ENCODE measurements at regions not wholly inside any gene's neighbourhood (a gene's known extent, or its start where the extent isn't known, plus 50 kb on each side); places are given as distances from the start of the nearest gene placed in this dataset.

GRCh38 chr2:128534688-128535392 lies 216.2 kb upstream of the HS6ST1 start:
- TF ChIP-seq, protein P1, sequence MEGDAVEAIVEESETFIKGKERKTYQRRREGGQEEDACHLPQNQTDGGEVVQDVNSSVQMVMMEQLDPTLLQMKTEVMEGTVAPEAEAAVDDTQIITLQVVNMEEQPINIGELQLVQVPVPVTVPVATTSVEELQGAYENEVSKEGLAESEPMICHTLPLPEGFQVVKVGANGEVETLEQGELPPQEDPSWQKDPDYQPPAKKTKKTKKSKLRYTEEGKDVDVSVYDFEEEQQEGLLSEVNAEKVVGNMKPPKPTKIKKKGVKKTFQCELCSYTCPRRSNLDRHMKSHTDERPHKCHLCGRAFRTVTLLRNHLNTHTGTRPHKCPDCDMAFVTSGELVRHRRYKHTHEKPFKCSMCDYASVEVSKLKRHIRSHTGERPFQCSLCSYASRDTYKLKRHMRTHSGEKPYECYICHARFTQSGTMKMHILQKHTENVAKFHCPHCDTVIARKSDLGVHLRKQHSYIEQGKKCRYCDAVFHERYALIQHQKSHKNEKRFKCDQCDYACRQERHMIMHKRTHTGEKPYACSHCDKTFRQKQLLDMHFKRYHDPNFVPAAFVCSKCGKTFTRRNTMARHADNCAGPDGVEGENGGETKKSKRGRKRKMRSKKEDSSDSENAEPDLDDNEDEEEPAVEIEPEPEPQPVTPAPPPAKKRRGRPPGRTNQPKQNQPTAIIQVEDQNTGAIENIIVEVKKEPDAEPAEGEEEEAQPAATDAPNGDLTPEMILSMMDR (IDR thresholded peaks at IDR 0.05), result no peak
- TF ChIP-seq ZBTB33 (IDR thresholded peaks at IDR 0.05; ENCODE audit: borderline replicate concordance, low read depth), result no peak
- no peak for TF ChIP-seq TAF1 (IDR thresholded peaks at IDR 0.05; ENCODE audit: borderline replicate concordance, low read depth, low read length)
- TF ChIP-seq POLR2AphosphoS5 (IDR thresholded peaks at IDR 0.05; ENCODE audit: low read depth, low read length), result no peak
- no peak for TF ChIP-seq TEAD4 (IDR thresholded peaks at IDR 0.05; ENCODE audit: borderline replicate concordance, insufficient read depth)

All from SK-N-SH (cell line).